NOMO-1 treated with DMSO at 0.1 percent for 48 hours (cell line): ENCODE measurements at regions not wholly inside any gene's neighbourhood (a gene's known extent, or its start where the extent isn't known, plus 50 kb on each side); places are given as distances from the start of the nearest gene placed in this dataset.

Source experiments
- DNase-seq: peaks from one replicate; lab custom pipeline; 2025; ENCODE audit not compliant: unreplicated experiment; lab: John Stamatoyannopoulos, UW

GRCh38 chr18:42392416-42392815, 437.4 kb downstream of the PIK3C3 start:
- no peak for DNase-seq

GRCh38 chr18:42392926-42393325, 437.9 kb downstream of the PIK3C3 start:
- no peak for DNase-seq

- DNase-seq: no peak
These were observed 439.2 kb downstream of the PIK3C3 start for GRCh38 chr18:42394238-42394637.

- DNase-seq: no peak
These were observed 446.2 kb downstream of the PIK3C3 start for GRCh38 chr18:42401131-42401673.

GRCh38 chr18:42404151-42404550, 449.1 kb downstream of the PIK3C3 start:
- DNase-seq: no peak

- no peak for DNase-seq
These were observed 454.0 kb downstream of the PIK3C3 start for GRCh38 chr18:42409005-42409404.

GRCh38 chr18:42412281-42412680, 457.2 kb downstream of the PIK3C3 start:
- no peak for DNase-seq

GRCh38 chr18:42412896-42413295, 457.9 kb downstream of the PIK3C3 start:
- no peak for DNase-seq

- no peak for DNase-seq
These were observed 458.8 kb downstream of the PIK3C3 start for GRCh38 chr18:42413870-42414269.

- no peak for DNase-seq
These were observed 459.9 kb downstream of the PIK3C3 start for GRCh38 chr18:42414756-42415454.

- DNase-seq: no peak
These were observed 462.2 kb downstream of the PIK3C3 start for GRCh38 chr18:42417189-42417588.

GRCh38 chr18:42418121-42418520, 463.1 kb downstream of the PIK3C3 start:
- no peak for DNase-seq

- DNase-seq: no peak
These were observed 470.0 kb downstream of the PIK3C3 start for GRCh38 chr18:42425025-42425424.

GRCh38 chr18:42426496-42427015, 471.5 kb downstream of the PIK3C3 start:
- DNase-seq: no peak

- no peak for DNase-seq
These were observed 474.2 kb downstream of the PIK3C3 start for GRCh38 chr18:42429196-42429595.

GRCh38 chr18:42436222-42436765, 481.3 kb downstream of the PIK3C3 start:
- no peak for DNase-seq

GRCh38 chr18:42437001-42437400, 482.0 kb downstream of the PIK3C3 start:
- DNase-seq: no peak

- DNase-seq: no peak
These were observed 482.6 kb downstream of the PIK3C3 start for GRCh38 chr18:42437646-42438045.

GRCh38 chr18:42442656-42443055, 487.6 kb downstream of the PIK3C3 start:
- no peak for DNase-seq

- no peak for DNase-seq
These were observed 489.3 kb downstream of the PIK3C3 start for GRCh38 chr18:42444349-42444748.

- DNase-seq: no peak
These were observed 490.3 kb downstream of the PIK3C3 start for GRCh38 chr18:42445359-42445758.

- DNase-seq: no peak
These were observed 491.2 kb downstream of the PIK3C3 start for GRCh38 chr18:42446195-42446594.
